ENCODE measurements at regions not wholly inside any gene's neighbourhood (a gene's known extent, or its start where the extent isn't known, plus 50 kb on each side); places are given as distances from the start of the nearest gene placed in this dataset.

- Histone ChIP-seq H3K4me1 (no peaks in the 10 kb centered on the region), H3K36me3 (no peaks in the 10 kb centered on the region), H3K27me3 (no peaks in the 10 kb centered on the region), H3K9me3 (no peaks in the 10 kb centered on the region), H3K4me3 (no peak overlapping the region), H3K27ac (no peak overlapping the region)
- ATAC-seq (no peak), DNase-seq (no peak)
- in situ Hi-C loops (cut with MboI; ENCODE audit: low sequenced_read_pairs in 4 of 4) (no loop called here), intact Hi-C loops (cut with DNase I; ENCODE audit: low total_unique reads) (no loop called here)
- TF ChIP-seq CTCF (IDR thresholded peaks at IDR 0.05 in 4 of 5, conservative IDR thresholded peaks at IDR 0.05 in 1 of 5) = no peak
- TF ChIP-seq POLR2A (IDR thresholded peaks at IDR 0.05) = no peak
Observed at GRCh38 chr5:26278078-26278477, 760.3 kb downstream of the CDH9 start.

- no peaks in the 10 kb centered on the region for H3K9me3 ChIP-seq
- no peaks in the 10 kb centered on the region for H3K36me3 ChIP-seq
- intact Hi-C loops (cut with DNase I; ENCODE audit: low total_unique reads) (no loop called here), in situ Hi-C loops (cut with MboI; ENCODE audit: low sequenced_read_pairs in 4 of 4) (no loop called here)
- TF ChIP-seq CTCF (IDR thresholded peaks at IDR 0.05 in 4 of 5, conservative IDR thresholded peaks at IDR 0.05 in 1 of 5) (no peak), POLR2A (IDR thresholded peaks at IDR 0.05) (no peak)
- no peak overlapping the region for H3K27ac ChIP-seq
- ATAC-seq (no peak), DNase-seq (no peak)
- H3K27me3 ChIP-seq = no peaks in the 10 kb centered on the region
- no peak overlapping the region for H3K4me3 ChIP-seq
- no peaks in the 10 kb centered on the region for H3K4me1 ChIP-seq
Observed at GRCh38 chr5:26259081-26259480, 779.3 kb downstream of the CDH9 start.

DNA sequence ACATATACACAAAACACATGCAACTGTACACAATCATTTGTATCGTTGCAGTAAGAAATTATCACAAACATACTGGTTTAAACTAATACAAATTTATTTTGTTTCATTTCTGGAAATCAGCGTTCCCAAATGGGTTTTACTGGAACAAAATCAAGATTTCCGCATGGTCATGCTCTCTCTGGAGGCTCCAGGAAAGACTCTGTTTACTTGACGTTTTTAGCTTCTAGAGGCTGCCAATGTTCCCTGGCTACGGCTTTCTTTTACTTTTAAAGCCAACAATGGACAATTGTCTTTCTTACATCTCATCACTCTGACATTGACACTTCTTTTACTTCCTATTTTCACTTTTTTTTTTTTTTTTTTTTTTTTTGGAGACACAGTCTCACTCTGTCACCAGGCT, 793.1 kb downstream of the CDH9 start:
- in situ Hi-C loops (cut with MboI; ENCODE audit: low sequenced_read_pairs in 4 of 4) (no loop called here), intact Hi-C loops (cut with DNase I; ENCODE audit: low total_unique reads) (no loop called here)
- H3K27me3 ChIP-seq = no peaks in the 10 kb centered on the region
- H3K4me3 ChIP-seq = no peak overlapping the region
- no peak overlapping the region for H3K27ac ChIP-seq
- no peaks in the 10 kb centered on the region for H3K9me3 ChIP-seq
- DNase-seq (no peak), ATAC-seq (no peak)
- no peak for TF ChIP-seq POLR2A (IDR thresholded peaks at IDR 0.05)
- TF ChIP-seq CTCF (IDR thresholded peaks at IDR 0.05 in 4 of 5, conservative IDR thresholded peaks at IDR 0.05 in 1 of 5) = no peak
- no peaks in the 10 kb centered on the region for H3K4me1 ChIP-seq
- no peaks in the 10 kb centered on the region for H3K36me3 ChIP-seq

DNA sequence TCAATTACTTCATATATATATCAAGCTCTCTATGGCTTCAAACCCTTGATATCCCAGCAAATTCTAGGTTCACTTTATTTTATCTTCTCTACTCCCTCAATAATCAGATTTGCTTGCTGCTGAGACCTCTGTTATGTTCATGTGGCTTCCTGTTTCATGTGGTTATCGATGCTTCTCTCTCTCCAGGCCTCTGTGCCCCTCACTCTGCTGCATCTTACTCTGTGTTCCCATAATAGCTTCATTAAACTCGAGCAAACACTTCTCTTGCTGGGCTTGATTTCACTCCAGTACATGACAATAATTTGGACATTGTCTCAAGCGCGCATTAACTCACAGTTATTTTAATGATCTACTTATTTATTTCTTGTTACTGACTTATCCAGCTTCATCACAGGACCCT, 798.8 kb downstream of the CDH9 start:
- no peak for ATAC-seq
- in situ Hi-C loops (cut with MboI; ENCODE audit: low sequenced_read_pairs in 4 of 4) (no loop called here), intact Hi-C loops (cut with DNase I; ENCODE audit: low total_unique reads) (no loop called here)
- no peak for DNase-seq
- Histone ChIP-seq H3K27me3 (no peaks in the 10 kb centered on the region), H3K27ac (no peak overlapping the region), H3K4me1 (no peaks in the 10 kb centered on the region), H3K4me3 (no peak overlapping the region), H3K36me3 (no peaks in the 10 kb centered on the region), H3K9me3 (no peaks in the 10 kb centered on the region)
- TF ChIP-seq CTCF (IDR thresholded peaks at IDR 0.05 in 4 of 5, conservative IDR thresholded peaks at IDR 0.05 in 1 of 5) (no peak), POLR2A (IDR thresholded peaks at IDR 0.05) (no peak)

- no peak overlapping the region for H3K27ac ChIP-seq
- H3K4me3 ChIP-seq = no peak overlapping the region
- H3K9me3 ChIP-seq = no peaks in the 10 kb centered on the region
- TF ChIP-seq CTCF (IDR thresholded peaks at IDR 0.05 in 4 of 5, conservative IDR thresholded peaks at IDR 0.05 in 1 of 5) = no peak
- TF ChIP-seq POLR2A (IDR thresholded peaks at IDR 0.05) = no peak
- no peaks in the 10 kb centered on the region for H3K36me3 ChIP-seq
- no peak for ATAC-seq
- in situ Hi-C loops (cut with MboI; ENCODE audit: low sequenced_read_pairs in 4 of 4) = no loop called here
- H3K4me1 ChIP-seq = no peaks in the 10 kb centered on the region
- no peaks in the 10 kb centered on the region for H3K27me3 ChIP-seq
- DNase-seq = no peak
- intact Hi-C loops (cut with DNase I; ENCODE audit: low total_unique reads) = no loop called here
Observed at GRCh38 chr5:26237489-26237888, 800.9 kb downstream of the CDH9 start.

Data from gastrocnemius medialis (tissue), 4 donors.